Stimulated activated CD8-positive, alpha-beta memory T cell treated with anti-CD3 and anti-CD28 coated beads, Interleukin-7, amount 100 ng/mL, for 48 hours (primary cell): ENCODE measurements at regions not wholly inside any gene's neighbourhood (a gene's known extent, or its start where the extent isn't known, plus 50 kb on each side); places are given as distances from the start of the nearest gene placed in this dataset.

Source experiments
- DNase-seq, 2 donors: peaks; one replicate each; pipeline ENCODE4 v3.0.0-alpha.2; 2020; ENCODE audit warnings: low read depth in 1 of 2; ENCODE audit errors: extremely low read depth in 1 of 2

DNA sequence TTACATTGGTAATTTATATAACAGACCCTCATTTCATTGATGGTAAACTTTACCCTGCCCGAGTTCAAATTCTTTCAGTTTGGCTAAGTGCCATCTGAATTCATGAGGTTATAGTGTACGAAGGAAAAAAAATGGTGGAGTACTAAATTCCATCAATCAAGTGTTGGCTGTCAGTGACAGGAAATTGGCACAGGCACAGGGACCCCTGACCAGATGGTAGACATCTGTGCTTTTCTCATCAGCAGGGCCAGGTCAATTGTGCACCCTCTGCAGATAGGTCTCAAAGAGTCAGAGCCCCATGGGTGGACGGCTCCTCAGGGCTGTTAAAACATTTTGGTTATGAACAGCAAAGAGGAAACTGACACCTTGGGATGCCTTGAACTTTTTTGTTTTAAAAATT, 439.2 kb downstream of the SETBP1 start:
- DNase-seq = no peak

DNA sequence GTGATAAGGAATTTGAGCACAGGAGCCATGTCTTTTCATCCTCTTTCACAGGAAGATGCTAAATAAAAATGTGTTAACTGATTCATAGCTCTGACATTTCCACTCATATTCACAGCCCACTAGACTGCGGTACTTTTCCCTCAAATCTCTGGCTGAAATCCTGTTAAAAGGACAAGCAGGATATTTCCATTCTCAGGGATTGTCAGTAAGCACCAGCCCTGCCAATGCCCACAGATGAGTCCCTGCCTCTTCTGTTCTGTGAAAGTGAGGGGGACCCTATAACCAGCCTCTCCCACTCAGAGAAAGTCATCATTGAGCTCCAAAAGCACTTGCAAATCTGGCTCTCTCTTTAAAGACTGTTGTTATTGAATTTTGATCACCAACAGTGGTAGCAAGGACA, 440.5 kb downstream of the SETBP1 start:
- no peak for DNase-seq

DNA sequence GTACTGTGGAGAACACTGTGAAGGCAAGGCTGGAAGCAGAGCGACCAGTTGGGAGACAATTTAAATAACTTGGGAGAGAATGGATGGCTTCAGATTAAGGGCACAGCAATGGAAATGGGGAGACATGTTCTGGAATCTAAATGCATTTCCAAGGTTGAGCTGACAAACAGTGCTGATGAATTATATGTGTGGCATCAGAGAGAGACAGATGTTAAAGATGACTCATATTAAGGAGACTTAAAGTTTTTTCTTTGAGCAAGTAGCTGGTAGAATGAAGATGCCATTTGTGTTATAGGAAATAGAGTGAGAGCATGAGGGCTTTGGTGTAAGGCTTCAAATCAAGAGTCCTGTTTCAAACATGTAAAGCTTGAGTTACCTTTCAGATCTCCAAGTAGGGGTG, 441.8 kb downstream of the SETBP1 start:
- DNase-seq = no peak

- DNase-seq = no peak
These were observed 446.7 kb downstream of the SETBP1 start for GRCh38 chr18:45127405-45127804.

- DNase-seq = no peak
These were observed 452.6 kb downstream of the SETBP1 start for GRCh38 chr18:45133276-45133675.

DNA sequence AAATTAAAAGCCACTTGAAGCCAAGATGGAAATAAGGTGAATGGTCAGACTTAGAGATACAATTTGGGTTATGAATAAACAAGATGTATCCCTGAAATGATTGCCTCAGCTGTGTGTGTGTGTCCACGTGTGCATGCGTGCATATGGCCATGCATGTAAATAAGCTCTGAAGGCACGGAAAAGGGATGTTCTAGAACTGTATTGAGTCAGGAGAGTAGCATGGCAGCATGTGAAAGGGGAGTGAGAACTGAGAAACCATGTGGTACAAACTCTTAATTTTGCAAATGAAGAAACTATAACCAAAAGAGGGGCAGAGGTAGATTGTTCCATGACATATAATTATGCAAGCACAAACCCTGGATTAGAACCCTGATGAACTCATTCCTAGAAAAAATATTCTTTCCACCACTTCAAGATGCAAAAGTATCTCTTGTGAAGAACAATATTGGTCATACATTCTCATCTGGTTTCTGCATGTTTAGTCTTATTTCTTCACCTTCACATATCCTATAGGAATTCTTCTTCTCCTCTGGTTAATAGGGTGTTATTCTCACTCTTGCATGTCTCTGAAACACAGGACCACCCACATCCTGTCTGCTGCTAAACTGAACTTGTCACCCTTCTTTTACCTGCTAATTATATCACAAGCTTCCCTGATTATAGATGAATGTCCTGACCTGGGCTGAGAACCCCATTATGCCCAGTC, 455.8 kb downstream of the SETBP1 start:
- no peak for DNase-seq

- DNase-seq = no peak
These were observed 456.4 kb downstream of the SETBP1 start for GRCh38 chr18:45137087-45137419.

- no peak for DNase-seq
These were observed 458.8 kb downstream of the SETBP1 start for GRCh38 chr18:45139478-45139877.

- no peak for DNase-seq
These were observed 462.2 kb downstream of the SETBP1 start for GRCh38 chr18:45142868-45143267.

DNA sequence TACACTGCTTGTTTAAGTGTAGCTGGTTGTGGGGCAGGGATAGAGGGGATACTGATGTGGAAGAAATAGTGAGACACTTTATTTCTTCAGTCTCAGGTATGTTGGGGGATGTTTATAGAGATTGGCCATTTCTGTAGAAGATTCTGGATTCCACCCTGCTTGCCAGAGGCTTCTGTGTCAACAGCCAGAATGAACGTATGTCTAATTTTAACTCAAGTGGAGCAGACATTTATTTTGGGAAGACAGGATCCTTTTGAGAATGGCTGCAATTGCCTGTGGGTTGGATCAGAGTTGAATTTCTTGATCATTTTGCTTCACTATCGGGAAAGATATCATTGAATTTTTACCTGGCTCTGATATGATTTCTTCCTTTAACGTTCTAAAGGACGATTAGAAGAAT, 465.6 kb upstream of the SLC14A2 start:
- DNase-seq = no peak

GRCh38 chr18:45151645-45152044, 463.6 kb upstream of the SLC14A2 start:
- no peak for DNase-seq

DNA sequence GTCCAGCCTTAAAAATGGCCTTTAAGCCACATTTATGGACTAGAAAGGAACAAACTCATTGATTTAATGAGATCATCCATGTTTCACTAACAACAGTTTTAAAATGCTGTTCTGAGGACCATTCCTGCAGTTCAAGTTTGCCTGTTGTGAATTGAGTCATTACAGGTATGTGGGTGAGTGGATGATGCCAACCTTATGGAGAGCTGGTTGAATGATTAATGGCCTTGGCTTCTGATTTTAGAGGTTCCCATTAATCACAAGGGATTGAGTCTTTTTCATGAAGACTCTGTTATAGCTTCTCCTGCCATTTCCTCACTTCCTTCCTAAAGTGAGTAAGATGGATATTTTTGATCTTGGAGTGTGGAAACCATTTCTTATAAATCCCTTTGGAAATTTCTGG, 459.8 kb upstream of the SLC14A2 start:
- DNase-seq = no peak

GRCh38 chr18:45156946-45157345, 458.3 kb upstream of the SLC14A2 start:
- no peak for DNase-seq

DNA sequence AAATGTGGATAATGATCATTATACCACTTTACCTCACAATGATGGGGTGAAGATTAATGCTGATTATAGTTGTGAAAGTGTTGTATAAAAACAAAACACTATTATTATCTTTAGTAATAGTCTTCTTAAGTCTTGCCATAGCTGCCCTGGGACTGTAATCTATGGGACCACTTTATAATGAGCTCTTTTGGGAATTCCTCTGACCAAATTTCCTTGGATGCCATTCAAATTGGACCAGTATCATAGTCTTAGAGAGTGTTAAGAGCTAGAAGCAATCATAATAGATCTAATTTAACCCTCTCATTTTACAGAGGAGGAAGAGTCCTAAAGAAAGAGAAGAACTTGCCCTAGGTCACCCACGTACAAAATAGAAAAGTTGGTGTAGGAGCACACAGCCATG, 457.7 kb upstream of the SLC14A2 start:
- DNase-seq = no peak

GRCh38 chr18:45161850-45162249, 453.4 kb upstream of the SLC14A2 start:
- DNase-seq = no peak

DNA sequence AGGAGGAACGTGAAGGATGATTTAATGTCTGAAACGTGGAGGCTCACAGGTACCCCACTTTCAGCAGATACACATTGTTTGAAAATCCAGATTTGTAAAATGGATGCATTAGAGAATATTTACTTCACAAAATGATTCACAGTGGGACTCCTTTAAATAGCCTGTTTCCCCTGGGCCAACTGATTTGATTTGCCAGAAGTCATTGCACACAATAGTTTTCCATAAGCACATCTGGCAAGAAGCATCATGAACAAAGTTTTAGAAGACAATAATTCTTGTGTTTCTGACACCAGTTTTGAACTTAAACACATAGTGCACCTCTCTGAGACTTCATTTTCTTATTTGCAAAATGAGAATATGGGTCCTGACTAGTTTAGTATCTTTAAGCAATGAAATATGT, 451.4 kb upstream of the SLC14A2 start:
- no peak for DNase-seq

DNA sequence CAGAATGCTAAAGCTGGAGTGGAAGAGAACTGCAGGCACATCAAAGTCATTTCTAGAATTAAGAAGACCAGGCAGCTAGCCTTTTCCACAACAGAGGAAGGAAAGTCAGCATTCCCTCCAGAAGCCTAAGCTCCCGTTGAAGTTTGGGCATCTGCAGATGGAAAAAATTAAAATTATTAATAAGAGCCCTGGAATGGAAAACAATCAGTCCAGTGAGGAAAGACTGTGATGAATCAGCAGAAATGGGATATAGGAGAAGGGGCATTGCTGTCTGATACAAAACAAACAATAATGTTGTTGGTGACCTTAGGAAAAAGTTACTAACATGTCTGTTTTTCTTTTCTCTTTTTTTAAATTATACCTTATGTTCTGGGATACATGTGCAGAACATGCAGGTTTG, 450.7 kb upstream of the SLC14A2 start:
- no peak for DNase-seq

DNA sequence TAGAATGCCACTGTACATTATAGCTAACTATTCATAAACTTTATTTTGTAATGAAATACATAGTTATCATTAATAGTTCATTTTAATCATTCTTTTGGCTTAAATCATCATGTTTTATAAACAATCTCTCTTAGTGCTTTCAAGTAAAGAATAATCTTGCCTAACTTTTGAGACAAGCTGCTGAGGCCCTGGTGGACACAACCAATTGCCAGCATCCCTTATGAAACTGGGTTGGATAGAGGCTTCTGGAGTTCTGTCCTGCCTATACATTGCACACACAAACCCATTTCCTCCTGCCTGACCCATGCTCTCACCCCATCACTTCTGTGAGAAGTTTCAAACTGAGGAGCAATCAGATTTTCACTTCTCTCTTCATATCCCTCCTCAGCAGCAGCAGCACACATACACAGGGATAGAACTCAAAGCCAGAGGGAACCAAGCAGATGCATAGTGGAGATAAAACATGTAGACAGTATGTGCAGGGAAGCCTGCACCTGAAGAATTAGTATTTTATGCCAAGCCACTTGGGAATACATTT, 450.0 kb upstream of the SLC14A2 start:
- no peak for DNase-seq

DNA sequence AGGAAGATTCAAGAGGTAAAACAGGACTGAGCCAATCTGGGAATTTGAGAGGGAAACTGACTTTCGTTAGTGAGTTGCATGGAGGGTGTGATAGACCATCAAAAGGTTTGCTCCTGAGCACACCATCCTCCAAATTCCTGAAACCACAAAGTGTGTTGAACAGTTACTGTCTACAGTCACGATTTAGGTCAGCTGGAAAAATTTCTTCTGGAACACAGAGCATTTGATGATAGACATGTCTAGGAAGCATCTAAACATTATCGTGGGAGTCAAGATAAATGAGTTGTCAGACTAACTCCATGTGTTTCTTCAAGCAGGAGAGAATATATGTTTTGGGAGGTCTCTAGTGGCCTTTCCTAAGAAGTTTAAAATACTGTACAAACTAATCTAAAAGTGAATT, 449.4 kb upstream of the SLC14A2 start:
- DNase-seq = no peak

DNA sequence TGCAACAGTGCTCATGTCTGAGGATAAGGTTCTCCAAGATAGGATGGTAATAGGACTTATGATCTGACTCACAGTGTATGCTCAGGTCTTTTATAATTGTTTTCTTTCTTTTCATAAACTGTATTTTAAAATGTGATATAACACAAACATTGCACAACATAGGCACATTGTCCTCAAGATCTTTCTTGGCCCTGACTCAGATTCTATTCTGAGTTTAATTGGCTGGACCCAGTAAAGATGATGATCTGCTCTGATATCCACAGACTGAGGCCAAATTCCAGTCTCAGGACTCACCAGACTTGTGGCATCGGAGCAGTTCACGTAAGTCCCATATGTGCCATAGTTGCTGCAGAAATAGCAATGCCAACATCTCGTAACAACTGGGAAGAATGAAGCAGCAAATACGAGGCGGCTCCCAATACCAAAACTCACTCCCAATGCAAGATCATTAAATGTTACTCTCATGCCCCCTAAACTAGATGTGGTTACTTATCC, 448.9 kb upstream of the SLC14A2 start:
- no peak for DNase-seq

DNA sequence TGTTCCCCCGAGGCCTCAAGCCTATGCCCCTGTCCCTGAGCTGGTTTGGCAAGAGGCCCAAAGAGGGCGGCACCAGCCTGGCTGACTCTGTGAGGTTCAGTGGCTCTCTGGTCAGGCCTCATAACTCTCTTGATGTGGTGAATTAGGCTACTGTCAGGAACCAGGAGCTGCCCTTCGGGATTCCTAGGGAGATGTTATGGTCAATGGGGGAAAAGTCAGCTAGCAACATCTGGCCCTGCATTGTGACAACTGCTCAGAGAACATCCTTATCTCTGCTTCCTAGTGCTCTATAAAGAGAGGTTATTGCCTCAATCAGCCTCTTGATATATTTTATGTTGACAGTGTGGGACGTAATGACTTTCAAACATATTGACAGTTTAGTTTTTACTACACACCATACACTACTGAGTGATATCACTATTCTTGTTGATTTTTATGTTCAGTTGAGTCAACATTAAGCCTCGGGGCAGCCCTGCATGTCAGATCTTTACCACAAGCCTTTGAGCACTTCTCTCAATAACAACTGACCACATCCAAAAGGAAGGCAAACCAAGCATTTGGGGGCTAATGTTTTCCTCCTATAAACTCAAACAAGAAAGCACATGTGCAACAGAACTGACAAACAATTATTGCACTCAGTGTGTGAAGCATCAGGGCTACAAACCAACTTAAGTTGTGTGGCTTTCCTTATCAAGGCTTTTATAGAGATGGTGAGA, 448.3 kb upstream of the SLC14A2 start:
- DNase-seq = no peak

GRCh38 chr18:45167631-45168280, 447.5 kb upstream of the SLC14A2 start:
- DNase-seq = no peak
